ENCODE measurements at regions not wholly inside any gene's neighbourhood (a gene's known extent, or its start where the extent isn't known, plus 50 kb on each side); places are given as distances from the start of the nearest gene placed in this dataset.

- H2BK15ac ChIP-seq (ENCODE audit: low read depth, poor library complexity, severe bottlenecking), result no peak overlapping the region
- no peaks in the 10 kb centered on the region for H3K36me3 ChIP-seq (ENCODE audit: control insufficient read depth in 1 of 2, insufficient read depth in 2 of 2, low read depth in 1 of 2, low read length in 2 of 2)
- H3K27me3 ChIP-seq (ENCODE audit: control insufficient read depth in 1 of 2, insufficient read depth in 1 of 2, low read length in 2 of 2), result no peaks in the 10 kb centered on the region
- H3K27ac ChIP-seq (ENCODE audit: low read length, poor library complexity, severe bottlenecking), result no peak overlapping the region
- H2BK5ac ChIP-seq (ENCODE audit: low read depth, low read length, poor library complexity, severe bottlenecking), result no peak overlapping the region
- no peak overlapping the region for H3K18ac ChIP-seq (ENCODE audit: low read depth in 1 of 2, low read length in 2 of 2)
- DNase-seq, result no peak
- WGBS, result 87% methylated on average over 3 of the region's 3 CpGs
- no peak overlapping the region for H2BK12ac ChIP-seq (ENCODE audit: low read length in 2 of 2)
- no peak overlapping the region for H3K4ac ChIP-seq (ENCODE audit: low read depth in 1 of 2, low read length in 2 of 2)
- no peak overlapping the region for H3K4me2 ChIP-seq (ENCODE audit: low read length, poor library complexity, severe bottlenecking)
- H2AK5ac ChIP-seq (ENCODE audit: low read length, severe bottlenecking), result no peak overlapping the region
- peaks cover 12% of the 10 kb centered on the region for H3K4me1 ChIP-seq (ENCODE audit: control insufficient read depth, insufficient read depth, low read depth, low read length)
- no peak overlapping the region for H3K23ac ChIP-seq (ENCODE audit: low read length in 2 of 2)
- H3K79me1 ChIP-seq (replicated peaks; ENCODE audit: low read length, poor library complexity, severe bottlenecking), result no peaks in the 10 kb centered on the region
- no peak overlapping the region for H3K9ac ChIP-seq (ENCODE audit: low read length)
- H4K91ac ChIP-seq (ENCODE audit: low read length), result no peak overlapping the region
- peaks cover 3% of the 10 kb centered on the region for H3K9me3 ChIP-seq (ENCODE audit: control insufficient read depth, low read length)
- no peak overlapping the region for H3K4me3 ChIP-seq (ENCODE audit: insufficient read depth in 1 of 2, low read depth in 1 of 2, low read length in 2 of 2)
- no peak overlapping the region for H2BK120ac ChIP-seq (ENCODE audit: low read depth, low read length)
- no peak overlapping the region for H4K8ac ChIP-seq (ENCODE audit: low read length)
- no peak overlapping the region for H3K14ac ChIP-seq (ENCODE audit: low read length in 2 of 2)
- H2AFZ ChIP-seq (ENCODE audit: low read depth, low read length), result no peak overlapping the region
Observed at GRCh38 chr15:66945286-66945685, 120.1 kb upstream of the SMAD3 start.

GRCh38 chr15:66945842-66946241, 119.6 kb upstream of the SMAD3 start:
- Histone ChIP-seq H3K18ac (ENCODE audit: low read depth in 1 of 2, low read length in 2 of 2) (no peak overlapping the region), H3K4me3 (ENCODE audit: insufficient read depth in 1 of 2, low read depth in 1 of 2, low read length in 2 of 2) (no peak overlapping the region), H3K27ac (ENCODE audit: low read length, poor library complexity, severe bottlenecking) (no peak overlapping the region), H3K79me1 (replicated peaks; ENCODE audit: low read length, poor library complexity, severe bottlenecking) (no peaks in the 10 kb centered on the region), H3K9ac (ENCODE audit: low read length) (no peak overlapping the region), H2BK120ac (ENCODE audit: low read depth, low read length) (no peak overlapping the region), H2BK15ac (ENCODE audit: low read depth, poor library complexity, severe bottlenecking) (no peak overlapping the region), H4K8ac (ENCODE audit: low read length) (no peak overlapping the region), H3K4me1 (ENCODE audit: control insufficient read depth, insufficient read depth, low read depth, low read length) (peaks cover 12% of the 10 kb centered on the region), H3K4ac (ENCODE audit: low read depth in 1 of 2, low read length in 2 of 2) (no peak overlapping the region), H3K27me3 (ENCODE audit: control insufficient read depth in 1 of 2, insufficient read depth in 1 of 2, low read length in 2 of 2) (no peaks in the 10 kb centered on the region), H2BK5ac (ENCODE audit: low read depth, low read length, poor library complexity, severe bottlenecking) (no peak overlapping the region), H2AK5ac (ENCODE audit: low read length, severe bottlenecking) (no peak overlapping the region), H3K23ac (ENCODE audit: low read length in 2 of 2) (no peak overlapping the region), H3K36me3 (ENCODE audit: control insufficient read depth in 1 of 2, insufficient read depth in 2 of 2, low read depth in 1 of 2, low read length in 2 of 2) (no peaks in the 10 kb centered on the region), H2AFZ (ENCODE audit: low read depth, low read length) (no peak overlapping the region), H3K14ac (ENCODE audit: low read length in 2 of 2) (no peak overlapping the region), H2BK12ac (ENCODE audit: low read length in 2 of 2) (no peak overlapping the region), H3K4me2 (ENCODE audit: low read length, poor library complexity, severe bottlenecking) (no peak overlapping the region), H4K91ac (ENCODE audit: low read length) (no peak overlapping the region), H3K9me3 (ENCODE audit: control insufficient read depth, low read length) (peaks cover 3% of the 10 kb centered on the region)
- no peak for DNase-seq
- WGBS, result 75% methylated on average over 4 of the region's 4 CpGs

GRCh38 chr15:66946578-66947164, 118.7 kb upstream of the SMAD3 start:
- WGBS, result 39% methylated on average over 9 of the region's 12 CpGs
- no peak overlapping the region for H3K23ac ChIP-seq (ENCODE audit: low read length in 2 of 2)
- no peak overlapping the region for H3K4me3 ChIP-seq (ENCODE audit: insufficient read depth in 1 of 2, low read depth in 1 of 2, low read length in 2 of 2)
- H3K9me3 ChIP-seq (ENCODE audit: control insufficient read depth, low read length), result peaks cover 3% of the 10 kb centered on the region
- no peak overlapping the region for H3K14ac ChIP-seq (ENCODE audit: low read length in 2 of 2)
- no peak overlapping the region for H4K8ac ChIP-seq (ENCODE audit: low read length)
- H2BK5ac ChIP-seq (ENCODE audit: low read depth, low read length, poor library complexity, severe bottlenecking), result no peak overlapping the region
- H3K27ac ChIP-seq (ENCODE audit: low read length, poor library complexity, severe bottlenecking), result no peak overlapping the region
- H2AFZ ChIP-seq (ENCODE audit: low read depth, low read length), result no peak overlapping the region
- H2BK12ac ChIP-seq (ENCODE audit: low read length in 2 of 2), result no peak overlapping the region
- no peak overlapping the region for H2BK120ac ChIP-seq (ENCODE audit: low read depth, low read length)
- no peak overlapping the region for H3K4ac ChIP-seq (ENCODE audit: low read depth in 1 of 2, low read length in 2 of 2)
- no peak overlapping the region for H3K4me2 ChIP-seq (ENCODE audit: low read length, poor library complexity, severe bottlenecking)
- H4K91ac ChIP-seq (ENCODE audit: low read length), result no peak overlapping the region
- no peak overlapping the region for H3K9ac ChIP-seq (ENCODE audit: low read length)
- no peaks in the 10 kb centered on the region for H3K27me3 ChIP-seq (ENCODE audit: control insufficient read depth in 1 of 2, insufficient read depth in 1 of 2, low read length in 2 of 2)
- no peak overlapping the region for H2BK15ac ChIP-seq (ENCODE audit: low read depth, poor library complexity, severe bottlenecking)
- peak overlapping the region; percentile 29 for H2AK5ac ChIP-seq (ENCODE audit: low read length, severe bottlenecking)
- H3K36me3 ChIP-seq (ENCODE audit: control insufficient read depth in 1 of 2, insufficient read depth in 2 of 2, low read depth in 1 of 2, low read length in 2 of 2), result no peaks in the 10 kb centered on the region
- no peak overlapping the region for H3K18ac ChIP-seq (ENCODE audit: low read depth in 1 of 2, low read length in 2 of 2)
- peak; percentile 77 for DNase-seq
- H3K79me1 ChIP-seq (replicated peaks; ENCODE audit: low read length, poor library complexity, severe bottlenecking), result no peaks in the 10 kb centered on the region
- peaks cover 11% of the 10 kb centered on the region for H3K4me1 ChIP-seq (ENCODE audit: control insufficient read depth, insufficient read depth, low read depth, low read length)

- no peak overlapping the region for H2AK5ac ChIP-seq (ENCODE audit: low read length, severe bottlenecking)
- peaks cover 11% of the 10 kb centered on the region for H3K4me1 ChIP-seq (ENCODE audit: control insufficient read depth, insufficient read depth, low read depth, low read length)
- no peak overlapping the region for H3K27ac ChIP-seq (ENCODE audit: low read length, poor library complexity, severe bottlenecking)
- peak; percentile 77 for DNase-seq
- peak overlapping the region in 1 of 2 experiments; percentile 49 for H2BK12ac ChIP-seq (ENCODE audit: low read length in 2 of 2)
- H3K23ac ChIP-seq (ENCODE audit: low read length in 2 of 2), result no peak overlapping the region
- no peak overlapping the region for H3K9ac ChIP-seq (ENCODE audit: low read length)
- H3K18ac ChIP-seq (ENCODE audit: low read depth in 1 of 2, low read length in 2 of 2), result peak overlapping the region in 1 of 2 experiments; percentile 63
- peak overlapping the region in 1 of 2 experiments; percentile 35 for H3K4ac ChIP-seq (ENCODE audit: low read depth in 1 of 2, low read length in 2 of 2)
- no peak overlapping the region for H2BK5ac ChIP-seq (ENCODE audit: low read depth, low read length, poor library complexity, severe bottlenecking)
- no peak overlapping the region for H3K4me2 ChIP-seq (ENCODE audit: low read length, poor library complexity, severe bottlenecking)
- H2BK15ac ChIP-seq (ENCODE audit: low read depth, poor library complexity, severe bottlenecking), result no peak overlapping the region
- no peak overlapping the region for H3K4me3 ChIP-seq (ENCODE audit: insufficient read depth in 1 of 2, low read depth in 1 of 2, low read length in 2 of 2)
- H3K79me1 ChIP-seq (replicated peaks; ENCODE audit: low read length, poor library complexity, severe bottlenecking), result no peaks in the 10 kb centered on the region
- H2AFZ ChIP-seq (ENCODE audit: low read depth, low read length), result no peak overlapping the region
- no peaks in the 10 kb centered on the region for H3K27me3 ChIP-seq (ENCODE audit: control insufficient read depth in 1 of 2, insufficient read depth in 1 of 2, low read length in 2 of 2)
- H4K8ac ChIP-seq (ENCODE audit: low read length), result peak overlapping the region; percentile 55
- no peaks in the 10 kb centered on the region for H3K36me3 ChIP-seq (ENCODE audit: control insufficient read depth in 1 of 2, insufficient read depth in 2 of 2, low read depth in 1 of 2, low read length in 2 of 2)
- no peak overlapping the region for H2BK120ac ChIP-seq (ENCODE audit: low read depth, low read length)
- 66% methylated on average over 12 of the region's 12 CpGs for WGBS
- H3K9me3 ChIP-seq (ENCODE audit: control insufficient read depth, low read length), result peaks cover 3% of the 10 kb centered on the region
- H4K91ac ChIP-seq (ENCODE audit: low read length), result no peak overlapping the region
- no peak overlapping the region for H3K14ac ChIP-seq (ENCODE audit: low read length in 2 of 2)
Observed at GRCh38 chr15:66947471-66947870, 117.9 kb upstream of the SMAD3 start.

Data from mesenchymal stem cell (in vitro differentiated cells and primary cell).